ENCODE measurements at regions not wholly inside any gene's neighbourhood (a gene's known extent, or its start where the extent isn't known, plus 50 kb on each side); places are given as distances from the start of the nearest gene placed in this dataset.
"Not testable (repeated sequence)": the region's sequence is repeated elsewhere in the genome, so short reads cannot be mapped to it uniquely, and the experiment has no call there.

GRCh38 chr1:161427733-161428516, 60.2 kb upstream of the CFAP126 start:
- peaks cover 35% of the 10 kb centered on the region for H3K27me3 Mint-ChIP-seq
- DNase-seq, result peak; percentile 33
- H3K36me3 Mint-ChIP-seq (ENCODE audit: low read depth), result no peaks in the 10 kb centered on the region
- CTCF ChIA-PET, result interaction anchor here (1.0 to 1.9 kb wide), 2 partner anchors 10 to 28 kb away, joined by 4 to 6 read pairs; no protein-coding TSS in a partner anchor
- no peaks in the 10 kb centered on the region for H3K9me3 Mint-ChIP-seq
- H3K27ac Mint-ChIP-seq, result peak overlapping the region; percentile 5
- POLR2A ChIA-PET, result interaction anchor here (1.3 kb wide), 1 partner anchor 10 kb away, joined by 5 read pairs; no protein-coding TSS in a partner anchor
- peak overlapping the region; percentile 36 for H3K4me3 Mint-ChIP-seq
- peaks cover 19% of the 10 kb centered on the region for H3K4me1 Mint-ChIP-seq

GRCh38 chr1:161422914-161423313, 55.2 kb upstream of the CFAP126 start:
- POLR2A ChIA-PET; H3K36me3 Mint-ChIP-seq (ENCODE audit: low read depth); DNase-seq; H3K4me3 Mint-ChIP-seq; H3K27me3 Mint-ChIP-seq; H3K27ac Mint-ChIP-seq; CTCF ChIA-PET; H3K9me3 Mint-ChIP-seq: not testable (repeated sequence)
- H3K4me1 Mint-ChIP-seq, result peaks cover 25% of the 10 kb centered on the region

GRCh38 chr1:161421456-161421855, 53.8 kb upstream of the CFAP126 start:
- Mint-ChIP-seq H3K27me3 (no peaks in the 10 kb centered on the region), H3K4me3 (no peak overlapping the region), H3K36me3 (ENCODE audit: low read depth) (no peaks in the 10 kb centered on the region), H3K27ac (no peak overlapping the region), H3K9me3 (no peaks in the 10 kb centered on the region), H3K4me1 (peaks cover 17% of the 10 kb centered on the region)
- ChIA-PET CTCF (no interaction called here), POLR2A (interaction anchor here (1.2 kb wide), 1 partner anchor 18 kb away, joined by 3 read pairs; no protein-coding TSS in a partner anchor)
- no peak for DNase-seq

GRCh38 chr1:161420763-161421455, 53.2 kb upstream of the CFAP126 start:
- Mint-ChIP-seq H3K27me3 (no peaks in the 10 kb centered on the region), H3K36me3 (ENCODE audit: low read depth) (no peaks in the 10 kb centered on the region), H3K9me3 (no peaks in the 10 kb centered on the region), H3K4me1 (peaks cover 17% of the 10 kb centered on the region), H3K4me3 (no peak overlapping the region), H3K27ac (no peak overlapping the region)
- no peak for DNase-seq
- ChIA-PET CTCF (interaction anchor here (1.1 to 1.3 kb wide), 2 partner anchors 13 to 19 kb away, joined by 3 read pairs; no protein-coding TSS in a partner anchor), POLR2A (interaction anchor here (1.0 to 1.2 kb wide), 2 partner anchors 8 to 19 kb away, joined by 3 to 5 read pairs; no protein-coding TSS in a partner anchor)

- H3K4me3 Mint-ChIP-seq; H3K36me3 Mint-ChIP-seq (ENCODE audit: low read depth); H3K9me3 Mint-ChIP-seq; H3K27me3 Mint-ChIP-seq; DNase-seq; POLR2A ChIA-PET; H3K27ac Mint-ChIP-seq: not testable (repeated sequence)
- CTCF ChIA-PET, result interaction anchor here (1.5 kb wide), 1 partner anchor 17 kb away, joined by 6 read pairs; no protein-coding TSS in a partner anchor
- peaks cover 12% of the 10 kb centered on the region for H3K4me1 Mint-ChIP-seq
Measured at GRCh38 chr1:161417536-161417935, 49.9 kb upstream of the CFAP126 start.
